ENCODE measurements at regions not wholly inside any gene's neighbourhood (a gene's known extent, or its start where the extent isn't known, plus 50 kb on each side); places are given as distances from the start of the nearest gene placed in this dataset.

GRCh38 chr21:36263797-36264196 lies 56.2 kb upstream of the MORC3 start:
- no peak for TF ChIP-seq CTCF (conservative IDR thresholded peaks at IDR 0.05; ENCODE audit: low read length)
- TF ChIP-seq EZH2phosphoT487 (IDR thresholded peaks at IDR 0.05; ENCODE audit: borderline replicate concordance) = no peak
